ENCODE measurements at regions not wholly inside any gene's neighbourhood (a gene's known extent, or its start where the extent isn't known, plus 50 kb on each side); places are given as distances from the start of the nearest gene placed in this dataset.

DNA sequence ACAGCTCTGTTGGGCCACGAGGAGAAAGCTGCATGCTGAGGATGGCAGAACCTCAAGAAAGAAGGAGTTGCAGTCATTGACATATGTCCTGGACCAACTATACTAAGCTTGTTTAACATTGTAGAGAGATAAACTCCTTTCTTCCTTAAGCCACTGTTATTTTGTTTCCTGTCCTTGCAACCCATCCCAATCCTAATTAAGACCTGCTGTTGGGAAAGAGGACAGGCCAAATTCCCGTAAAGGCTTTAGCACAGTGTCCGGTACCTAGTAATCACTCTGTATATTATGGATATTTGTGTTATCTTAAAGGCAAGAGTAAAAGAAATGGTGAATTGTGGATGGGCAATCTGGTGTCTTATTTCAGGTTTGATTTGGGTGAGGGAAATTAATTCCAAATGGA is 53.5 kb upstream of the WSCD2 start:
- Histone ChIP-seq H3K9me3 (no peaks in the 10 kb centered on the region), H3K27me3 (no peaks in the 10 kb centered on the region), H3K27ac (no peak overlapping the region), H3K4me1 (no peaks in the 10 kb centered on the region), H3K4me3 (no peak overlapping the region), H3K36me3 (no peaks in the 10 kb centered on the region)
- TF ChIP-seq, protein P1, sequence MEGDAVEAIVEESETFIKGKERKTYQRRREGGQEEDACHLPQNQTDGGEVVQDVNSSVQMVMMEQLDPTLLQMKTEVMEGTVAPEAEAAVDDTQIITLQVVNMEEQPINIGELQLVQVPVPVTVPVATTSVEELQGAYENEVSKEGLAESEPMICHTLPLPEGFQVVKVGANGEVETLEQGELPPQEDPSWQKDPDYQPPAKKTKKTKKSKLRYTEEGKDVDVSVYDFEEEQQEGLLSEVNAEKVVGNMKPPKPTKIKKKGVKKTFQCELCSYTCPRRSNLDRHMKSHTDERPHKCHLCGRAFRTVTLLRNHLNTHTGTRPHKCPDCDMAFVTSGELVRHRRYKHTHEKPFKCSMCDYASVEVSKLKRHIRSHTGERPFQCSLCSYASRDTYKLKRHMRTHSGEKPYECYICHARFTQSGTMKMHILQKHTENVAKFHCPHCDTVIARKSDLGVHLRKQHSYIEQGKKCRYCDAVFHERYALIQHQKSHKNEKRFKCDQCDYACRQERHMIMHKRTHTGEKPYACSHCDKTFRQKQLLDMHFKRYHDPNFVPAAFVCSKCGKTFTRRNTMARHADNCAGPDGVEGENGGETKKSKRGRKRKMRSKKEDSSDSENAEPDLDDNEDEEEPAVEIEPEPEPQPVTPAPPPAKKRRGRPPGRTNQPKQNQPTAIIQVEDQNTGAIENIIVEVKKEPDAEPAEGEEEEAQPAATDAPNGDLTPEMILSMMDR (IDR thresholded peaks at IDR 0.05), result no peak
- TF ChIP-seq EP300 (IDR thresholded peaks at IDR 0.05) (no peak), POLR2A (IDR thresholded peaks at IDR 0.05) (no peak), POLR2AphosphoS5 (IDR thresholded peaks at IDR 0.05) (no peak)
- no peak for DNase-seq
- 54 to 77% methylated on average over 3 of the region's 3 CpGs for WGBS, 2 donors
- intact Hi-C loops (cut with DNase I), result no loop called here

DNA sequence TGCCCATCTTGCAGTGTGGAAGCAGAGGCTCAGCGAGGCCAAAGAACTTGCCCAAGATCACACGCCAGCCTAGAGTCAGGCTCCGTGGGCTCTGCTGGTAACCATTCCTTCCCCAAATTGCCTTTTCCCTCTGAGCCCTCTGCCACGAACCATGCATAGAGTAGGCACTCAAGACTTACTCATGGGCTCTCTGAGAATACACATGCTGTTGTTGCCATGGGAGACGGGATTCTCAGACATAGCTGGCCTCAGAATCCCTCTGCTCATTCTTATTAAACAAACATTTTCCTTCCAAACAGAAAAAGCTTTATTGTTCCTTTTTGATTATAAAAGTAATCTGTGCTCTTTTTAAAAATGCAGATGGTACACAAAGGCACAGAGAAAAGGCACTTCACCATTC is 52.5 kb upstream of the WSCD2 start:
- WGBS, 2 donors, result 75 to 81% methylated on average over 5 of the region's 5 CpGs
- TF ChIP-seq POLR2AphosphoS5 (IDR thresholded peaks at IDR 0.05) (no peak), POLR2A (IDR thresholded peaks at IDR 0.05) (no peak), EP300 (IDR thresholded peaks at IDR 0.05) (no peak)
- TF ChIP-seq, protein P1 (IDR thresholded peaks at IDR 0.05), result no peak
- intact Hi-C loops (cut with DNase I), result no loop called here

DNA sequence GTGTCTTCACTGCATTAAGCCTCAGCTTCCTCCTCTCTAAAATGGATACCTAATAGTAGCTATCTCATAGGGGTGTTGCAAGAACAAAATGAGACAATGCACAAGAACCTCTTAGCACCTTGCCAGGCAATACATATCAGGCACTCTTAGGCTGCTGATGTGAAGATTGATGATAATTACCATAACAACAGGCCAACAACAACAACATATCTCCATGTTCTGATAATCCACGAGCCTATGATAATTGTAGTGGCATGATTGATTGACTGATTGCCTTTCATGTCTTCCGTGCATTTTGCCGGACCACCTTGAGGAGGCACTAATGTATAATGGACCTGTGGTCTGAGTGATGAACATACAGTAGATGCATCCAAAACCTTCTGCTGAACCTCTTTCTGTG is 50.7 kb upstream of the WSCD2 start:
- intact Hi-C loops (cut with DNase I), result no loop called here
- DNase-seq, result no peak
- Histone ChIP-seq H3K27ac (no peak overlapping the region), H3K9me3 (no peaks in the 10 kb centered on the region), H3K36me3 (no peaks in the 10 kb centered on the region), H3K27me3 (no peaks in the 10 kb centered on the region), H3K4me3 (no peak overlapping the region), H3K4me1 (no peaks in the 10 kb centered on the region)
- TF ChIP-seq, protein P1 (IDR thresholded peaks at IDR 0.05), result no peak
- TF ChIP-seq POLR2A (IDR thresholded peaks at IDR 0.05), result no peak
- 55 to 81% methylated on average over 3 of the region's 3 CpGs for WGBS, 2 donors

More for the DNA sequence above, 52.5 kb upstream of the WSCD2 start:
- H3K4me3 ChIP-seq, result no peak overlapping the region
- no peaks in the 10 kb centered on the region for H3K36me3 ChIP-seq
- no peak overlapping the region for H3K27ac ChIP-seq
- H3K27me3 ChIP-seq, result no peaks in the 10 kb centered on the region
- no peaks in the 10 kb centered on the region for H3K4me1 ChIP-seq
- H3K9me3 ChIP-seq, result no peaks in the 10 kb centered on the region
- no peak for DNase-seq

Small RNA genes in the stretch of these regions (small RNA-seq; reads per million reads assigned to genes)
- 0 reads per million in 3 donors for gene AC126177.5
